ENCODE measurements at regions not wholly inside any gene's neighbourhood (a gene's known extent, or its start where the extent isn't known, plus 50 kb on each side); places are given as distances from the start of the nearest gene placed in this dataset.

- Mint-ChIP-seq H3K27ac (ENCODE audit: unreplicated experiment) (no peak overlapping the region), H3K9me3 (ENCODE audit: unreplicated experiment) (no peaks in the 10 kb centered on the region), H3K4me1 (ENCODE audit: low read depth, unreplicated experiment) (no peaks in the 10 kb centered on the region), H3K36me3 (ENCODE audit: insufficient read depth, unreplicated experiment) (no peaks in the 10 kb centered on the region), H3K27me3 (ENCODE audit: insufficient read depth, unreplicated experiment) (no peaks in the 10 kb centered on the region), H3K4me3 (ENCODE audit: unreplicated experiment) (no peak overlapping the region)
- Histone ChIP-seq H3K27me3 (replicated peaks; ENCODE audit: control insufficient read depth, insufficient read depth, low read length) (no peaks in the 10 kb centered on the region), H3K36me3 (ENCODE audit: control insufficient read depth, insufficient read depth, low read length) (no peaks in the 10 kb centered on the region), H3K4me3 (ENCODE audit: low read depth, low read length) (no peak overlapping the region), H3K4me1 (no peaks in the 10 kb centered on the region), H3K9me3 (no peaks in the 10 kb centered on the region)
- TF ChIP-seq CTCF (IDR thresholded peaks at IDR 0.05; ENCODE audit: insufficient read depth in 1 of 2, low read depth in 1 of 2, low read length in 1 of 2, severe bottlenecking in 1 of 2, unreplicated experiment in 1 of 2), result no peak
- DNase-seq, result no peak
- POLR2A ChIA-PET, result no interaction called here
- BruUV-seq (replicated peaks), result no TSS peak
- CTCF ChIA-PET, result no interaction called here
- intact Hi-C loops (cut with micrococcal nuclease; ENCODE audit: unreplicated experiment), result no loop called here
Measured at GRCh38 chr3:73757536-73757935, 132.8 kb upstream of the PDZRN3 start.

DNA sequence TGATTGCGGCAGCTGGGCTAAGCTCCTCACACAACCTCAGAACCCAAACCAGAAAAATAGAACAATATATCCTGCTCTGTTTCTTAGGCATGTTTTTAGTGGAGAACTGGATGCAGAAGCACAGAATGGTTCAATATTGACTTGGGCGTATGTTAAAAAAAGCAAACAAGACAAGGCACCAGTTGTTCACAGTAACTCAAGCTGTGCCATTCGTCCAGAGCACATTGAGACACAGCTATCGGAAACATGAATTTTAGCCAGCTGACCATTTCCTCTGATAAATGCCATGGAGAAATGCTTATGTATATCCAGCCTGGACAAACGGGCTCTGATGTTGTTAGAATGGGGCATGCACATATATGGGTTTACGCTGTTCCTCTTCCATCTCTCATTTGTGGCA lies 129.2 kb upstream of the PDZRN3 start:
- H3K9me3 Mint-ChIP-seq (ENCODE audit: unreplicated experiment), result no peaks in the 10 kb centered on the region
- H3K27me3 Mint-ChIP-seq (ENCODE audit: insufficient read depth, unreplicated experiment), result no peaks in the 10 kb centered on the region
- no peaks in the 10 kb centered on the region for H3K4me1 Mint-ChIP-seq (ENCODE audit: low read depth, unreplicated experiment)
- POLR2A ChIA-PET, result no interaction called here
- intact Hi-C loops (cut with micrococcal nuclease; ENCODE audit: unreplicated experiment), result no loop called here
- H3K36me3 Mint-ChIP-seq (ENCODE audit: insufficient read depth, unreplicated experiment), result no peaks in the 10 kb centered on the region
- H3K4me3 Mint-ChIP-seq (ENCODE audit: unreplicated experiment), result no peak overlapping the region
- Histone ChIP-seq H3K9me3 (no peaks in the 10 kb centered on the region), H3K4me3 (ENCODE audit: low read depth, low read length) (no peak overlapping the region), H3K27me3 (replicated peaks; ENCODE audit: control insufficient read depth, insufficient read depth, low read length) (no peaks in the 10 kb centered on the region), H3K36me3 (ENCODE audit: control insufficient read depth, insufficient read depth, low read length) (no peaks in the 10 kb centered on the region), H3K4me1 (no peaks in the 10 kb centered on the region)
- CTCF ChIA-PET, result no interaction called here
- BruUV-seq (replicated peaks), result no TSS peak
- H3K27ac Mint-ChIP-seq (ENCODE audit: unreplicated experiment), result no peak overlapping the region
- TF ChIP-seq CTCF (IDR thresholded peaks at IDR 0.05; ENCODE audit: insufficient read depth in 1 of 2, low read depth in 1 of 2, low read length in 1 of 2, severe bottlenecking in 1 of 2, unreplicated experiment in 1 of 2), result no peak
- no peak for DNase-seq

DNA sequence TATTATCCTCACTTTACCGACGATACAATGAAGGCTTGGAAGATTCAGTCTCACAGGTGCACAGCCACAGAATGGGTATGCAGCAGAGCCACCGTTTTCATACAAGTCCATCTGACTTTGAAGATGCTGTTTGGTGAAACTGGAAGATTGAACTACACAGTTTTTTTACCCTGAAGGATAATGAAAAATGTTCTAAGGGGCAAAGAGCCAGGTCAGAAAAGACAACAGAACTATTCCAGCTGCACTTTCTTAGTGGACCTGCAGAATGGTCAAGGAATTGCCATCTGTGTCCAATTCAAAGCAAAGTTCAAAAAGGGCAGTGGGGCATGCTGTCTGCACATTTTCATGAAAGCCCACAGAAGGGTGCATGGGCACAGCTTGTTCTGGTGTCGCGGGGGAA lies 127.6 kb upstream of the PDZRN3 start:
- H3K27me3 Mint-ChIP-seq (ENCODE audit: insufficient read depth, unreplicated experiment), result no peaks in the 10 kb centered on the region
- H3K4me1 ChIP-seq, result no peaks in the 10 kb centered on the region
- H3K36me3 ChIP-seq (ENCODE audit: control insufficient read depth, insufficient read depth, low read length), result no peaks in the 10 kb centered on the region
- no peak overlapping the region for H3K27ac Mint-ChIP-seq (ENCODE audit: unreplicated experiment)
- no TSS peak for BruUV-seq (replicated peaks)
- no peaks in the 10 kb centered on the region for H3K4me1 Mint-ChIP-seq (ENCODE audit: low read depth, unreplicated experiment)
- H3K9me3 ChIP-seq, result no peaks in the 10 kb centered on the region
- no peak overlapping the region for H3K4me3 Mint-ChIP-seq (ENCODE audit: unreplicated experiment)
- no peak overlapping the region for H3K4me3 ChIP-seq (ENCODE audit: low read depth, low read length)
- CTCF ChIA-PET, result no interaction called here
- H3K36me3 Mint-ChIP-seq (ENCODE audit: insufficient read depth, unreplicated experiment), result no peaks in the 10 kb centered on the region
- no peaks in the 10 kb centered on the region for H3K9me3 Mint-ChIP-seq (ENCODE audit: unreplicated experiment)
- no peak for TF ChIP-seq CTCF (IDR thresholded peaks at IDR 0.05; ENCODE audit: insufficient read depth in 1 of 2, low read depth in 1 of 2, low read length in 1 of 2, severe bottlenecking in 1 of 2, unreplicated experiment in 1 of 2)
- H3K27me3 ChIP-seq (replicated peaks; ENCODE audit: control insufficient read depth, insufficient read depth, low read length), result no peaks in the 10 kb centered on the region
- intact Hi-C loops (cut with micrococcal nuclease; ENCODE audit: unreplicated experiment), result no loop called here
- POLR2A ChIA-PET, result no interaction called here
- DNase-seq, result no peak

All from Caco-2 (cell line).